IPS-20b (cell line): ENCODE measurements at regions not wholly inside any gene's neighbourhood (a gene's known extent, or its start where the extent isn't known, plus 50 kb on each side); places are given as distances from the start of the nearest gene placed in this dataset.
"Not testable (repeated sequence)": the region's sequence is repeated elsewhere in the genome, so short reads cannot be mapped to it uniquely, and the experiment has no call there.

ENCODE experiments used
- H3K27ac ChIP-seq: one replicate; pipeline ENCODE4 v1.5.1; 2013; ENCODE audit warnings: low read length
- H3K27me3 ChIP-seq: 2 replicates; pipeline ENCODE4 v1.6.1; 2013; ENCODE audit warnings: mild to moderate bottlenecking, low read length, inconsistent platforms; ENCODE audit not compliant: insufficient read depth
- H3K36me3 ChIP-seq: 2 replicates; pipeline ENCODE4 v1.6.1; 2013; ENCODE audit warnings: low read depth, mild to moderate bottlenecking, inconsistent platforms, low read length, moderate library complexity; ENCODE audit not compliant: insufficient read depth
- H3K4me1 ChIP-seq: 2 replicates; pipeline ENCODE4 v1.6.1; 2013; ENCODE audit warnings: mild to moderate bottlenecking, control low read depth, inconsistent platforms, low read length, moderate library complexity; ENCODE audit not compliant: insufficient read depth
- H3K4me3 ChIP-seq: 2 replicates; pipeline ENCODE4 v1.5.1; 2013; ENCODE audit warnings: mild to moderate bottlenecking, low read length, inconsistent platforms
- H3K9ac ChIP-seq: 2 replicates; pipeline ENCODE4 v1.6.1; 2013; ENCODE audit warnings: low read depth, mild to moderate bottlenecking, inconsistent platforms, low read length, moderate library complexity
- H3K9me3 ChIP-seq: 2 replicates; pipeline ENCODE4 v1.6.1; 2013; ENCODE audit warnings: mild to moderate bottlenecking, low read depth, low read length, inconsistent platforms; ENCODE audit not compliant: insufficient read depth

DNA sequence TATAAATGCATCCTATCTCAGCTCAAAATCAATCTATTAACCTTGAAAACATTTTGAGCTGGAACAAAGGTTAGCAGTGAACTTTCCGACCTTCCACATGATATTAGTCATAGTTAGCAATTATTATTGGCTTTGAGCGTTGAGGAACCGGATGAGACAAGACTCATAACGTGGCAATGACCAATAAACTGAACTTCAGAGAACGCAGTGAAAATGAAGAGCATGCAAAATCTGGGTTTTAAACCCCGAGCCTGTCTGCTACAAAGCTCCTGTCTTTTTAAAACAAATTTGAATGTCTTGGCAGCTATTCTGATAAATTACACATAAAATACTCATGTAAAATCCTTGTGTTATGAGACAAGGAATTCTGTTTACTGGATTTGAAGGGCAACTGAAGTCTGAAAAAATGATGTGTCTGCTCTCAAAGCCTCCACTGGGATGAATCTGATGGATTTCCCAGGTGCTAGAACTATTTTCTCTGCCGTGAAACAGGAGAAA, 74.7 kb upstream of the ITGB1 start:
- H3K9me3 ChIP-seq = peaks cover 7% of the 10 kb centered on the region; the same call in 1 of the 2 replicates
- no peaks in the 10 kb centered on the region for H3K36me3 ChIP-seq
- no peak overlapping the region for H3K4me3 ChIP-seq
- H3K4me1 ChIP-seq = no peaks in the 10 kb centered on the region
- no peaks in the 10 kb centered on the region for H3K27me3 ChIP-seq
- no peak overlapping the region for H3K27ac ChIP-seq
- no peak overlapping the region for H3K9ac ChIP-seq

DNA sequence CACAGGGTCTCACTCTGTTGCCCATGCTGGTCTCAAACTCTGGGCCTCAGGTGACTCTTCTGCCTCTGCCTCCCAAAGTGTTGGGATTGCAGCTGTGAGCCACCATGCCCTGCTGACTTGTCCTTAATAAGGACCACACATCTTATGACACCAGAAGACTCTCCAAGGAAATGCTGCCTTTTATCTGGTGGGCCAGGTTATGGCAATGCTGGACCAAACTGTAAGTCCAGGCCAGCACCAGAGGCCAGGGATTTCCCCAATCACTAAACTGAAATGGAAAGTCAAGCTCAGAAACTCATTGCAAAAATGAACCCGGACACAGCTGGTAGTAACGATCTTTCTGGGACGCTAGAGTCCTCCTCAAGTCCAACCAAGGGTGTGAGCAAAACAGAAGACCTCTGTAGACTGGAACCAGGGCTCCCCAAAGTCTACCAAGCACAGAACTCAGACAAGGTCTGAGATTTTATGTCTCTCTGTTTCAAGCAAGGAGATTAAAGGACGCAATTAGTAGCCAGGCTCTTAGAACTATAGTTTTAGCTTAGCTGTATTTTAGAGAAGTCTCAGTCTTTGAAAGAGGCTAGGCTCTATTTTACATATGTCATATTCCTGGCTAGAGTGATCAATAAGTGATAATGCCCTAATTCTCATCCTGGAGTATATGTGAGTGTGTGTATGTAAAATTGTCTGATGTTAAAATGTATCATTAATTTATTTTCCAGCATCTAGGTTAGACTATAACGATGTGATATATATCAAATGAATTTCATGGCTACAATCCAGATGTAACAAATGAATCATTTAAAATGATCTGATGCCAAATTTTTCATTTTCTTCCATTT, 74.0 kb upstream of the ITGB1 start:
- H3K27ac ChIP-seq = no peak overlapping the region
- H3K36me3 ChIP-seq = no peaks in the 10 kb centered on the region
- peaks cover 4% of the 10 kb centered on the region; the same call in 1 of the 2 replicates for H3K4me1 ChIP-seq
- H3K9ac ChIP-seq = no peak overlapping the region
- no peaks in the 10 kb centered on the region for H3K27me3 ChIP-seq
- H3K4me3 ChIP-seq = no peak overlapping the region
- peaks cover under 1% of the 10 kb centered on the region; the same call in 1 of the 2 replicates for H3K9me3 ChIP-seq

GRCh38 chr10:33031171-33031570, 73.1 kb upstream of the ITGB1 start:
- H3K4me1 ChIP-seq = peaks cover 12% of the 10 kb centered on the region
- no peak overlapping the region for H3K9ac ChIP-seq
- no peak overlapping the region for H3K27ac ChIP-seq
- no peaks in the 10 kb centered on the region for H3K27me3 ChIP-seq
- no peak overlapping the region for H3K4me3 ChIP-seq
- no peaks in the 10 kb centered on the region for H3K36me3 ChIP-seq
- no peaks in the 10 kb centered on the region for H3K9me3 ChIP-seq

- H3K9ac ChIP-seq, H3K36me3 ChIP-seq, H3K27me3 ChIP-seq, H3K9me3 ChIP-seq, H3K27ac ChIP-seq, H3K4me3 ChIP-seq: not testable (repeated sequence)
- peaks cover 17% of the 10 kb centered on the region for H3K4me1 ChIP-seq
Observed at GRCh38 chr10:33028515-33028914, 70.5 kb upstream of the ITGB1 start.

GRCh38 chr10:33027088-33027487, 69.1 kb upstream of the ITGB1 start:
- no peaks in the 10 kb centered on the region for H3K9me3 ChIP-seq
- peaks cover 22% of the 10 kb centered on the region for H3K4me1 ChIP-seq
- H3K9ac ChIP-seq = no peak overlapping the region
- no peaks in the 10 kb centered on the region for H3K36me3 ChIP-seq
- H3K4me3 ChIP-seq = no peak overlapping the region
- H3K27me3 ChIP-seq = no peaks in the 10 kb centered on the region
- H3K27ac ChIP-seq = no peak overlapping the region

GRCh38 chr10:33026422-33026821, 68.4 kb upstream of the ITGB1 start:
- H3K27ac ChIP-seq = no peak overlapping the region
- no peak overlapping the region for H3K9ac ChIP-seq
- H3K36me3 ChIP-seq = no peaks in the 10 kb centered on the region
- no peak overlapping the region for H3K4me3 ChIP-seq
- H3K4me1 ChIP-seq = peaks cover 22% of the 10 kb centered on the region
- H3K27me3 ChIP-seq = no peaks in the 10 kb centered on the region
- no peaks in the 10 kb centered on the region for H3K9me3 ChIP-seq

DNA sequence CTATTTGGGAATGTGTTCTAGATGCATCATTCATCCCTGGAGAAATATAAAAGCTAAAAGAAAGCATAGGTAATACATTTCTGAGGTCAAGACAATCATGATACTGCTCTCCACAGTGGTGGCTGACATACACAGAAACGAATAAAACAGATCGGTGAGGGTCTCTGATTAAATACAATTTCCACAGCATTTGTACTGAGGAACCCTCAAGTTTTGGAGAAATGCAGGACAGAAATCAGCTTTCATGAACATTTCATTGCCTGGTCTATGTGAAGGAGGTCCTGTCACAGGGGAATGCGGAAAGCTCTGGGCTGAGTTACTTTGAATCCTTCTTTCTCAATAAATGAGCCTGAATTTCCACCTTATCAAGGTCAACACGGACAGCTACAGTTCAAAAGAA, 67.9 kb upstream of the ITGB1 start:
- Histone ChIP-seq H3K9me3 (no peaks in the 10 kb centered on the region), H3K36me3 (no peaks in the 10 kb centered on the region), H3K4me3 (no peak overlapping the region), H3K27ac (no peak overlapping the region), H3K27me3 (no peaks in the 10 kb centered on the region), H3K4me1 (peaks cover 22% of the 10 kb centered on the region), H3K9ac (no peak overlapping the region)

- no peak overlapping the region for H3K9ac ChIP-seq
- H3K27ac ChIP-seq = no peak overlapping the region
- no peaks in the 10 kb centered on the region for H3K9me3 ChIP-seq
- H3K4me3 ChIP-seq = no peak overlapping the region
- no peaks in the 10 kb centered on the region for H3K27me3 ChIP-seq
- peaks cover 22% of the 10 kb centered on the region for H3K4me1 ChIP-seq
- no peaks in the 10 kb centered on the region for H3K36me3 ChIP-seq
Observed at GRCh38 chr10:33025039-33025438, 67.0 kb upstream of the ITGB1 start.

DNA sequence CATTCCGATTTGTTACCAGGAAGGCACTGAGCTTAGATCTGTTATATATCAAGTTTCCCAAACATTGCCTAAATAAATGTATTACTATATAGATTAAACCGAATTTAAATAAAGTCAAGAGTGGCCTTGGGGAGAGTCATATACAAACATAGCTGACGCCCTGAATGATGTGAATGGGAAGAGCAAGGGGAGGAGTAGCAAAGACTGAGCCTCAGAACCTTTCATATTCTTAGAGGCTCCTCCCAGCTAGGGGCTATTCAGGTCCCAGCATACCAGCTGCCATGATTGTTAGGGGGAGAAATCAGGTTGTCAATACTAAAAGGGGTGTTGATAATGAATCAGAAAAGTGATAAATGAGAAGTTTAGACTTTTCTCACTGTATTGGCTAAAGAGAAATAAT, 64.7 kb upstream of the ITGB1 start:
- H3K4me1 ChIP-seq = peaks cover 28% of the 10 kb centered on the region
- no peaks in the 10 kb centered on the region for H3K27me3 ChIP-seq
- H3K4me3 ChIP-seq = no peak overlapping the region
- H3K9ac ChIP-seq = no peak overlapping the region
- no peaks in the 10 kb centered on the region for H3K36me3 ChIP-seq
- H3K9me3 ChIP-seq = no peaks in the 10 kb centered on the region
- no peak overlapping the region for H3K27ac ChIP-seq

GRCh38 chr10:33022090-33022489, 64.1 kb upstream of the ITGB1 start:
- Histone ChIP-seq H3K4me3 (no peak overlapping the region), H3K27ac (no peak overlapping the region), H3K9me3 (no peaks in the 10 kb centered on the region), H3K9ac (no peak overlapping the region), H3K36me3 (no peaks in the 10 kb centered on the region), H3K27me3 (no peaks in the 10 kb centered on the region), H3K4me1 (peaks cover 25% of the 10 kb centered on the region)

- Histone ChIP-seq H3K36me3 (no peaks in the 10 kb centered on the region), H3K27me3 (no peaks in the 10 kb centered on the region), H3K4me1 (peaks cover 6% of the 10 kb centered on the region; the same call in 1 of the 2 replicates), H3K27ac (no peak overlapping the region), H3K9me3 (no peaks in the 10 kb centered on the region), H3K9ac (no peak overlapping the region), H3K4me3 (no peak overlapping the region)
Observed at GRCh38 chr10:33016988-33017387, 59.0 kb upstream of the ITGB1 start.
